Fibroblast of skin of left biceps (primary cell): ENCODE measurements at regions not wholly inside any gene's neighbourhood (a gene's known extent, or its start where the extent isn't known, plus 50 kb on each side); places are given as distances from the start of the nearest gene placed in this dataset.

ENCODE experiments used
- DNase-seq, 2 experiments: peaks; one replicate each; pipeline ENCODE4 v3.0.0-alpha.2; 2013; ENCODE audit warnings: low read depth in 2 of 2

GRCh38 chr12:47560415-47560814 is 145.4 kb downstream of the RPAP3 start:
- DNase-seq: no peak

DNA sequence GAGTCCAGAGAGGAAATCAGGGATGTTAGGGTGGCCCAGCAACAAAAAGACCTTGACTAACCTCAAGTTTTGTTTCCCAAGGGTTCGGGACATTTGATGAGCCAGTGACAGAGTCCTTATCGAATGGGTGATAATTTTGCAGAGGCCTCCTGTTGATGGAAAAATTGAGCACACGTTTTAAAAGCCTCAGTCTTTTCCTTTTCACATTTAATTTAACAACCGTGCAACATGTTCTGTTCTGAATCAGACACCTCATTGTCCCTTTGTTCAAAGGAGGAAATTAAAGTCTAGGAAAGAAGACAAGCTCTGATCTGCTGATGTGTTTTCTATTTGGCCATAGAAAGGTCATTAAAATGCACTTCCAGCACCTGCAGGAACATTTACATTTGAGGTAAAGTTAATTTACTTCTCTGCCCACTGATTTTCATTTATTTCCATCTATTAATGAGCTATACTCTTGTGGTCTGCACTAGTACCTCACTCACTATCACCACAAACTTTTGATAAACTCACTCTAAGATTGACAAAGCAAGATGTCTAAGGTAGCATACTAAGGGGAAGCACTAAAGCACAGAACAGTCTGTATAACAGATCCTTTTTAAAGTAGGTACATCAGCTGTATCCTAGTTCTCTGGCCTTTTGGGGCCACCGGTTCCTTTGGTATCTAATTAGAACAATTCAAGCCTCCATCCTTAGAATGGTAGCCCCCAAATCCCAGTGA is 147.0 kb downstream of the RPAP3 start:
- DNase-seq: no peak

DNA sequence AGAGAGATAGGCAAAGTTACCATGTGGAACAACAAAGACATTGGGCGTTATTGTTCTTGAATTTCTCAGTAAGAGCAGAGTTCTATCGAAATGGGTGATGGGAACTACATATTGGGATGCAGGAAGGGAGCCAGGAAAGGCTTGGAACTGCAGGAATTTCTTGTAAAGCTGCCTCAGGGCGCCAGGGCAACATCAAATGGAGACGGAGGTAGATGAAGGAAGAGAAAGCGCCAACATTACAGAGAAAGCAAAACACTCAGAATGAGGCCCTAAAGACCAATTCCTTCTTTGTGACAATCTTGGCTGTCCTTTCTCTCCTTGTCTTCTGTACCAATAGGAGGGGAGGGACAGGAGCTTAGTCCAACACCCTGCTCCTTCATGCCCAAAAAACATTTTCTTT is 148.4 kb downstream of the RPAP3 start:
- no peak for DNase-seq

DNA sequence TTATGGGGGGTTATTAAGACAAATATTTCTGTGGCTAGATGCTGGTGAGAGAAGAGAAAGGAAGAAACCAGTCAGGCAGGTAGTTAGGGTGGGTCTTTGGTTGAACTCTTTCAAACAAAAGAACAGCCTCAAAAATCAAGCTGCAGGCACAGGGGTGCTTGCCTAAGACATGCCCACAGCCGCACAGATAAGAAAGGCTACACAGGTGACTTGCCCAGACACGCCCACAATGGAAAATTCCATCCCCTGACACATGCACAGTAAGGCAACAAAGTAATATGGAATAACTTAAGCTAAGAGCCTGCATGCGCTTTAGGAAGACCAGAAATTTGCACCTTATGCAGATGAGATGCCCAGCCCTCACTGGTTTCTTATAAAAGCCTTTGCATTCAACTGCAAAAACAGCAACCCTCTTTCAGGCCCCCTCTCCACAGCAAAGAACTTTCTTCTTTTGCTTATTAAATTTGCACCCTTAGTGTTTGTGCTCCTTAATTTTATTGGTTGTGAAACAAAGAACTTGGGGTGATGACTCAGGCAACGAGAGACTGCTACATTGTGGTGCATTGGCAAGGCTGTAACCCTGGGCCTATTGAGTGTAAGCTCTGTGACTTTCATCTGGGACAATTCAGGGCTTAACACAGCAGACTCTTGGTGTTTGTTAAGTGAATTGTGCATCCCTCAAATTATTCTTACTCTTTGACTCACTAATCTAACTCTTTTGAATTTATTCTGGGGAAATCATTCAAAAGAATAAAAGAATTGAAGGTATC is 149.4 kb downstream of the RPAP3 start:
- DNase-seq: no peak

GRCh38 chr12:47554046-47554653 is 151.7 kb downstream of the RPAP3 start:
- DNase-seq: no peak

- DNase-seq: no peak
Measured at GRCh38 chr12:47553266-47553665, 152.6 kb downstream of the RPAP3 start.

DNA sequence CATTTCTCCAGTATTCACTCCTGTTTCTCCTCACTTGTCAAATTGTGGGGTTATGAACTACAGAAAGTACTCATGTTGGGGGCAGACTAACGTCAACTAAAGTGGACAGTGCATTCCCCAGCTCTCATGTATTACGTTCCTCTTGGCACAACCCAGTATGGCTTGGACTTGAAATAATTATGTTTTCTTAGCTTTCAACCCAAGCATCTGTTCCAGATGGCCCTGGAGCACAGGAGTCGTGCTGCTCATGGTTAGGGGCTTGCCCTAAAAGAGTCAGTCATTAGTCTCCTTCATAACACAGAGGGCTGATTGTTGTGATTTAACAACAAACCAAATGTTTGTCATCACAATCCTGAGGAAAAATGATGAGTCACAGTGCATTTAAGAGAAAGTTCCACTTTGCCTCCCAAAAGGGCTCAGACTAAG is 154.4 kb downstream of the RPAP3 start:
- DNase-seq: no peak

GRCh38 chr12:47549258-47549657 is 156.6 kb downstream of the RPAP3 start:
- no peak for DNase-seq

GRCh38 chr12:47548401-47548800 is 157.4 kb downstream of the RPAP3 start:
- DNase-seq: no peak

DNA sequence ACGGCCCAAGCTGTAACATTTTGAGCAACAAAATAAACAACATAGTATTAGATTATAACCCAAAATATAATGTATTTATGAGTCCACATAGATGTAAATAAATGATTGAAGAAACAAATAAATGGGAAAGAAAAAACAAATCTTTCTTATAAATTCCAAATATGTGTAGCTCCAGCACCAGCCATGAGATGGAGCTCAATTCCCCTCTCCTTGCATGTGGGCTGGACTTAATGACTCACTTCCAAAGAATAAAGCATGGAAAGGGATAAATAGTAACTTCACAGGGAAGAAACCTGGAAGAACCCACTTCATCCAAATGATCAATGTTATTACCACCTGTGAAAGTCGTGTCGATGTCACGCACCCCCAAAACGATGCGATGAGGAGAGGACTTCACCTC is 158.8 kb downstream of the RPAP3 start:
- no peak for DNase-seq

- DNase-seq: no peak
Measured at GRCh38 chr12:47545938-47546609, 159.8 kb downstream of the RPAP3 start.

GRCh38 chr12:47534695-47535094 is 171.1 kb downstream of the RPAP3 start:
- no peak for DNase-seq

- DNase-seq: no peak
Measured at GRCh38 chr12:47530050-47530449, 175.8 kb downstream of the RPAP3 start.

DNA sequence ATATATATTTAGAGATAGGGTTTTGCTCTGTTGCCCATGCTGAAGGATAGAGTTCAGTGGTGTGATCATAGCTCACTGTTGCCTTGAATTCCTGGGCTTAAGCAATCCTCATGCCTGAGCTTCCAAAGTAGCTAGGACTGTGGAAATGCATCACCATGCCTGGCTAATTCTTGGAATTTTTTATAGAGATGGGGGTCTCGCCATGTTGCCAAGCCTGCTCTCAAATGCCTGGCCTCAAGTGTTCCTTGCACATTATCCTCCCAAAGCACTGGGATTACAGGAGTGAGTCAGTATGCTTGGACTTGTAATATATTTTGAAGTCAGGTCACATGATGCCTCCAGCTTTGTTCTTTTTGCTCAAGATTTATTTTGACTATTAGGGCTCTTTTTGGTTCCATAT is 178.0 kb downstream of the RPAP3 start:
- DNase-seq: no peak

DNA sequence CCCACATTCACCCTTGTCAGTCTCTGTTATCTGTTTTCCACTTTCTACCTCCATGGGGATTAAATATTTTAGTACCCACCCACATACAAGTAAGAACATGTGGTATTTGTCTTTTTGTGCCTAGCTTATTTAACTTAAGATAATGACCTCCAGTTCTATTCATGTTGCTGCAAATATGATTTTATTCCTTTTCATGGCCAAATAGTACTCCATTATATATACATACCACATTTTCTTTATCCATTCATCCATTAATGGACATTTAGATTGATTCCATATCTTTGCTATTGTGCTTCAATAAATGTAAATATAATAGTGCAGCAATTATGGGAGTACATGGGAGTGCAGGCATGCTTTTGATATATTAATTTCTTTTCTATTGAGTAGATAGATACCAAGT is 185.8 kb downstream of the RPAP3 start:
- DNase-seq: no peak

DNA sequence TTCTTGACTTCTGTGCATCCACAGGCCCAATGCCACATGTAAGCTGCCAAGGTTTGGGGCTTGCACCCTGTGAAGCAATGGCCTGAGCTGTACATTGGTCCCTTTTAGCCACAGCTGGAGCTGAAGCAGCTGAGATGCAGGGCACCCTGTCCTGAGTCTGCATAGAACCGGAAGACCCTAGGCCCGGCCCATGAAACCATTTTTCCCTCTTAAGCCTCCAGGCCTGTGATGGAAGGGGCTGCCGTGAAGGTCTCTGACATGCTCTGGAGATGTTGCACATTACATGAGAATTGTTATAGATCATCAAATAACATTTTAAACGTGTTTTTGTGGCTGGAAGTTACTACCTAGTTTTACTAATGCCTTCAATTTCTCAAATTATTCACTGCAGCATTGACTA is 188.7 kb downstream of the RPAP3 start:
- DNase-seq: no peak

DNA sequence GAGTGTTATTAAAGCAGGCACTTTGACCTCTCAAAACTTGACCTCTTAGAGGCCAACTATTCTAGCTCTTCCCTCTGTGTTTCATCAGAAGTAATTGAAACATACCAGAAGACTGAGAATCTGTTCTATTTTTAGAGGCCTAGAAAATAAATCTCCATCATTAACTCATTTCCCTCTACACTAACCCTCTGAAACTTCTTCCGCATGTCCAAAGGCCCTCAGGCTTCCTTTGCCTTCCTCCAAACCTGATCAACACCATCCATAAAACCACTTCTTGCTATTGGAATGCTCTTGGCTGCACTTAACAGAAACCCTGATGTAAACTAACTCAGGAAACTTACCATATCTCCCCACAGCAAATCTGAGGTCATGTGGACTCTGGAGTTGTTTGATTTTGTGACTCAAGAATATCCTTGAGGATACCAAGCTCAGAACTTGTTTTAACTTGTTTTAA is 196.4 kb downstream of the RPAP3 start:
- DNase-seq: peak in 1 of 2 experiments; percentile 31

GRCh38 chr12:47507221-47507620 is 198.6 kb downstream of the RPAP3 start:
- DNase-seq: no peak

- DNase-seq: peak in 1 of 2 experiments; percentile 19
Measured at GRCh38 chr12:47504775-47505446, 200.9 kb downstream of the RPAP3 start.

GRCh38 chr12:47493801-47494200 is 212.0 kb downstream of the RPAP3 start:
- no peak for DNase-seq

DNA sequence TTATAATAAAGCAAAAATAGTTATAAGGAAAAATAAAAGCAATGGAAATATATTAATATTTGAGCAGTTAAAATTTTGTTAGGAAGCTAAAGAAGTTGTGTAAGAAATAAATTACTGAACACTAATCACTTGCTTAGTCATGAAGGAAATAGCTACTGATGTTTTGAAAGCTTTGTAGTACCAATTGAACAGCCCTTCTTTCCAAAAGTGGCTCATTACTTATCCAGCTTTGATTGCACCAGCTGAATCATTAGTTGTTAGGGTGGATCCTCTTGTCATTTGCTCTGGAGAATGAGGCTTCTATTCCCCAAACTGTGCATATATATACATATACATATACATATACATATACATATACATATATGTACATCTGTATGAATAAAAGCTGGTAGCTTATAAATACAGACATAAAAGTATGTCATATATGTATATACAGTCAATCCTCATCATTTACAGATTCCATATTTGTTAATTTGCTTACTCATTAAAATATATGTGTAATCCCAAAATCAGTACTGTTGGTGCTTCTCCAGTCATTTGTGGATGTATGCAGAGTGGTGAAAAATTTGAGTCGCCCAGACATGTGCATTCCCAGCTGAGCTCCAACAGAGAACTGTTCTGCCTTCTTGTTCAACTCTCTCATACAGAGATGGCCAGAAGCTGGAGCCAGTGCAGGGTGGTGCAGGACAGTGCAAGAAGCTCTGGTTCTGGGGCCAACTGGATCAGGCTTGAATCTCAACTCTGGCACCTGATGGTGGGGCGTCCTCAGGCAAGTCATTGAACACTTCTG is 214.1 kb downstream of the RPAP3 start:
- no peak for DNase-seq
